ENCODE measurements at regions not wholly inside any gene's neighbourhood (a gene's known extent, or its start where the extent isn't known, plus 50 kb on each side); places are given as distances from the start of the nearest gene placed in this dataset.
"Not testable (repeated sequence)": the region's sequence is repeated elsewhere in the genome, so short reads cannot be mapped to it uniquely, and the experiment has no call there.

DNA sequence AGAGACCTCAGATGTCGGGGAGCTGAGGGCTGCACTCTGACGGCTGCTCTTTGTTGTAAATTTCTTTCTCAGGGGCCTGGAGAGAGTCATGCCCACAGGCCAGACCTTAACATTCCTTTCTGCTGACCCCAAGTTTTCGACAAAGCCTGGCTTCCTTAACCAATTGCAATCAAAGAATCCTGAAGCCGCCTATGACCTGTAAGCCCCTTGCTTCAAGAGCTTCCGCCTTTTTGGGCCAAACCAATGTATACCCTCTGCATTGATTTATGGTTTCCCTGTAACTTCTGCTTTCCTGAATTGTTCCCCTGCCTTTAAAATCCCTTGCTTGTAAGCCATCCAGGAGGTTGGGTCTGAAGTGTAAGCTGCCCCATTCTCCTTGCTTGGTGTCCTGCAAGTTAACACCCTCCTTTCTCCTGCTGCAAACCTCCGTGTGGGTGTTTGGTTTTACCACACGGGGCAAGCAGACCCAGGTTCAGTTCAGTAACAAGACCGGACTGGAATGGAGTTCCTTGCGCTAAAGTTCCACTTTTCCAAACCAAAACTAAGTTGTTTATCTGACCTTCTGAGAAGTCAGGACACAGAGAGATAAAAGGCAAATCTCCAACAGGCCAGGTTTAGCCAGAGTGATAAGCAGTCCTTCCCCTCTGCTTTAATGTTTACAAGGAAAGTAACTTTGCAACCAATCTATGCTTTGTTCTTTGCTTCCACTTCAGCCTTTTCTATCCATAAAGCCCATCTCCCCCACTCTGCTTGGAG, 141.6 kb downstream of the KCNJ12 start:
- no peak for DNase-seq

DNA sequence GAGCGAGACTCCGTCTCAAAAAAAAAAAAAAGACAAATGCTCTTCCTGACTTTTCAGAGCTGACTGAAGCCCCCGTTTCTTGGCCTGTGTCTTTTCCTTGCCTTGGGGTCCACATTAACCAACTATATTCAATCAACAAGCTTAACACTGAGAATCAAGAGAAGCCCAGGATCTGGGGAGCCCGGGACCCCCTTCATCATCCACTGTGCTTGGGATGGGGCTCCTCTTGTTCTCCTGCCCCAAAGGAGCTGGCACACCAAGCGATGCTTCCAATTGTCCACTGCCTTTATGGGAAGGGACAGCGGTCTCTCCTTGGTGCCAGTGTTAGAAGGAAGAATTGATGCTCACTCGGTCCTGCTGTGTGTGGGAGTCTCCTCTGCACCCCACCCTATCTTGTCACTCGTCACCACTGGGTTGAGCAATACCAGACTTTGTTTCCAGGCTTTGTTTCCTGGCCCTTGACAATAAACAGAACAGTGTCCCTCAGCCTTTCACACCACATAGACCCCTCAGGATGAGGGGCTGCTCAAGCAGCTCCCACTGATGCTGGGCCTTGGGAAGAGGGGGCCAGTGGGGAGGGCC, 146.7 kb downstream of the KCNJ12 start:
- no peak for DNase-seq

DNA sequence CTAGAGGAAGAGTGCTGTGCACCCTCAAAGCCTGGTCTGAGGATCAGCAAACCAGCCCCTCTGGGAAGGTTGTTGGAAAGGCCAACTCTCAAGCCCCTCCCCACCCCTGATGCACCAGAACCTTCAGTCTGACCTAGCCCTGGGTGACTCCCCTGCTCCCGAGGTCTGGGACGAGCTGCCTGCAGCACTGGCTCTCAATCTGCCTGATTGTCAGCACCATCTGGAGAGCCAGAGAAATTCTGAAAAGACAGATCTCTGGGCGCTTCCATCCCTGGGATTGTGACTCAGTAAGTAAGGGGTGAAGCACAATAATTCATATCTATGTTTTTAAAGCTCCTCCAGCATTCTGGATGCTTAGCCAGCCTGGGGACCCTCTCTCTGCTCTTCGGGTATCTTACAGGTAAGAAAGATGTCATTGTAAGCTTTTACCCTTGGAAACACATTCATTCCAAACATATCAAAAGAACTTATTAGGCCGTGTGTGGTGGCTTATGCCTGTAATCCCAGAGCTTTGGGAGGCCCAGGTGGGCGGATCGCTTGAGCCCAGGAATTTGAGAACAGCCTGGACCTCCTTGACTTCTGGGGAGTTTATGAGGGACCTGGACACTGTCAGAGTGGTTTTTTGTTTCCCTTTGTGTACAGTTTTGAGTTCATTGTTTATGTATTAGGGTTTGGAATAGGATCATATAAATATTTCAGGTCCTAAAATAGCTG, 147.5 kb downstream of the KCNJ12 start:
- DNase-seq: no peak

DNA sequence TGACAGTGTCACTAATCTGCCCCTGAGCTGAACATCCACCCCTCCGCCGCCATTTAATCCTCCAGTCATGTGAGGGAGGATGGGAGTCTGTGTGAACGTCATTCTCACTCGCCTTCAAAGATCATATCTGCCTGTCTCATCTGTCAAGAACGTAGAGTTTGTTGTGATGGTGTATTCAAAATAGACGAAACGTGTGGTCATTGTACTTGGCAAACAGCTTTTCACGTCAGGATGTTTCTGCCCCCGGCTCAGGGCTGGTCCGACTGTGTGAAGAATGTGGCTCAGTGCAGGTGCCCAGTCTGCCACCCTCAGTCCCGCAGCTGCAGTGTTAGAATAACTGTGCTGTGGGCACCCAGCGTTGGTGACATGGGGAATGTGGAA, 148.0 kb downstream of the KCNJ12 start:
- DNase-seq: no peak

DNA sequence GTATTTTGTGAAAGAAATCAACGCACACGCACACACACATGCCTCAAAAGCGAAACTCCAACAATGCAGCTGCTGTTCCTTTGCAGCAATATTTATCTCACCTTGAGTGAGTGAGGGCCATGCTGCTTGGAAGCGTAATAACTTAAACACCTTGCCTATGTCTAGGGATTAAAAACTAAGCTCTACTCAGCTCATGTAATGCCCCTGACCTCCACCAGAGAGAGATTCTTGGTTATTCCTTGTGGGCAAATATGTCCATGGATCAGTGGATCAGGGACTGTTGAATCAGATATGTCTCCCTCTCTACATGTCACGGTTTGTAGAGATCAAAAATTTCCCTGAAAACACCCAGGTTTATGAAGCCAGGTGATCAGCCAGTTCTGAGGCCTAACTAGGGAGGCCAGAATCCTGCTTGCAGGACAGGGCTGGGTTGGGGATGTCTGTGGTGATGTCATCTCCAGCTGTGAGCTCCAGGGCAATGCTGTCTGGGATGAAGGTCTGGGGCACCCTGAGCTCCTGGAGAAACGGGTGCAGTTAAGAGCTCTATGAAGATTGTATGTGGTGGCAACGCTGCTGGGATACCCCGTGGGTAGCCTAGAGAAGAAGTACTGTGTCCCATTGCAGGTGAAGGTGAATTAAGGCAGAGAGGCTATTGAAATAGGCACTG, 149.4 kb downstream of the KCNJ12 start:
- no peak for DNase-seq

DNA sequence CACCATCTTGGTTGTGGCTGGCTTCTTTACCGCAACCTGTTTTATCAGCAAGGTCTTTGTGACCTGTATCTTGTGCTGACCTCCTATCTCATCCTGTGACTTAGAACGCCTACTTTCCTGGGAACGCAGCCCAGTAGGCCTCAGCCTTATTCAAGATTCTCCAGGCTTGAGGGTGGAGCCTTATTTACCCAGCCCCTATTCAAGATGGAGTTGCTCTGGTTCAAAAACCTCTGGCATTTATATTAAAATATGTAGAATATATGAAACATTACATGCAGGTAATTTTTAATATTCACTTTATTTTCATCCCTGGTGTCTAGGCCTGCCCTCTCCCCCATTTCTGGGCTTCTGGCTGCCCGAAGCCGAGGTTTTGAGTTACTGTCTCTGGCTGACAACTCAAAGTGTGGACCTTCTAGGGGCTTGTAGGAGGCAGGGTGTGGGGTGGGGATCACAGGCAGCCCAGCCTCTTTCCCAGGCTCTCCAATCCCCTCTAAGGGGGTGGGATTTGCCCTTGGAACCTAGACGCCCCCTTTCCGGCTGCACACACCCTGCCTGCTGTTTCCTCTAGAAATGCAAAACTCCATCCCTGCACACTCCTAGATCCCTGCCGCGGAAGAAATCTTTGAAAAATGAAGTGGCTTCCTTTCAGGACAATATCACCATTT, 152.0 kb downstream of the KCNJ12 start:
- DNase-seq: no peak

DNA sequence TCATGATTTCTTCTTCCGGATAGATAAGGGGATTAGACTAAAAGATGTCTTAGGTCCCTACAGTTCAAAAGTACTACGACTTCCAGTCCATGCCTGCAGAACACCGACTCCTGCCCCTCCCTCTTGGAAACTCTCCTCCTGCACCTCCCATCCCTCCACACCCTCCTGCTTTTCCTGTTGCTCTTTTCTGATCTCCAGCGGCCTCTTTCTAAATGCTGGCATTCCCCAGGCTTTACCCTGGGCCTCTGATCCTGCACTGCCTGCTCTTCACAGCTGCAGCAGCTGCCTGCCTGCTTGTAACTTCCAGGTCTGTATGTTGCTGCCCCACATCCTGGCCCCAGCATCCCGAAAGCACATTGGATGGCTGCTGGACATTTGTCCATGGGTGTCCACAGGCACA, 154.2 kb downstream of the KCNJ12 start:
- DNase-seq: no peak

DNA sequence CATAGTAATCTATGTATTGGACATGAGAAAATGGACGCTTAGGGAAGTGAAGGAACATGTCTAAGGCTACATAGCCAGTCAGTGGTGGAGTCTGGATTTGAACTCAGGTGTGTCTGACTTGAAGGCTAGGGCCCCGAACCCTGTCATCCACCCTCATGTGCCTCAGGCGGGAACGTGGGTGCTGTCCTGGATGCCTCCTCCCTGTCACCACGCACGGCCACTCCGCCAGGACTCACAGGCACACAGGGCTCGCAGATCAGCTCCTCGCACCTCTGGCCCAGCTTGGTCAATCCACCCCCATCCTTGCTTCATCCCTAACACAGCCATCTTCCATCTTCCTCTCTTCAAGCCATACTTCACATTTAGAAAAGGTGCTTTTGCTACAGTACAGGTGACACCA, 154.7 kb downstream of the KCNJ12 start:
- no peak for DNase-seq

DNA sequence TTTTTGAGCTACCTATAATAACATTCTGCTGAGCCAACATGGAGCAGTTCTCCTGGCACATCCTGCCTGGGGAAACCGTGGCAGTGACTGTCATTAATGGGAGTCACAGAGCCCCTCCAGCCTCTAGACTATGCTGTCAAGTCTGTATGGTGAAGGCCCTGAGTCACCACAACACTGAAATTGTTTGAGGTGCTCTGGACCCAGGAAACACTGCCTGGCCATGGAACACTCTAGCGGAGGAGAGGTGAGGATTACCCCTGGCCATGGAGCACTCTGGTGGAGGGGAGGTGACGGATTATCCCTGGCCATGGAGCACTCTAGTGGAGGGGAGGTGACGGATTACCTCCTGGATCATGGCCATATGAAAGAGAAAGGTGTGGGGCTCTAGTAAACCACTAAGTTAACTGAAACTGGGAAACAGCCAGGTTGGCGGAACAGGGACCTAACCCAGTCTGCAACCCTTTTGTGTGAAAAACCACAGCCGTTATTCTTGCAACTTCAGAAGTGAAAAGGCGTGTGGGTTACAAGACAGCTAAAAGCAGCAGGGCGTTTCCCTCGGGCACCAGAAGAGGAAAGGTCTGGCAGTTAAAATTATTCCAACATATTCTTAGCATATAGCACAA, 156.7 kb downstream of the KCNJ12 start:
- DNase-seq: no peak

DNA sequence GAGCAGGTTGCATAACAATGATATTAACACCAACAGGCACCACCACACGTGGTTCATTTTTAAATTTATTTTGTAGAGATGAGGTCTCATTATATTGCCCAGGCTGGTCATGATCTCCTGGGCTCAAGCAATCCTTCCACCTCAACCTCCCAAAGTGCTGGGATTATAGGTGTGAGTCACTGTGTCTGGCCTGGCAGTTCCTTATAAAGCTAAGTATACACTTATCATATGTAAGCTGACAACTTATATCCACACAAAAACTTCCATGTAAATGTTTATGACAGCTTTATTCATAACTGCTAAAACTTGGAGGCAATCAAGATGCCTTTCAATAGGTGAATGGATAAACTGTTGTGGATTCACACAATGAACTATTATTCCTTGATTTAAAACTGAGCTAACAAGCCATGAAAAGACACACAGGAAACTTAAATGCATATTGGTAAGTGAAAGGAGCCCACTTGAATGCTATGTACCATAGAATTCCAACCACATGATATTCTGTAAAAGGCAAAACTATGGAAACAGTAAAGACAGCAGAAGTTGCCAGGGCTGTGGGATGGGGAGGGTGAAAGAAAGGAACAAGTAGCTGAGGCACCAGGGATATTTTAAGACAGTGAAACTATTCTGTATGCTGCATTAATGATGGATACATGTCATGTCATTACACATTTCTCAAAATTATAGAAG, 156.5 kb upstream of the KCNJ18 start:
- no peak for DNase-seq

DNA sequence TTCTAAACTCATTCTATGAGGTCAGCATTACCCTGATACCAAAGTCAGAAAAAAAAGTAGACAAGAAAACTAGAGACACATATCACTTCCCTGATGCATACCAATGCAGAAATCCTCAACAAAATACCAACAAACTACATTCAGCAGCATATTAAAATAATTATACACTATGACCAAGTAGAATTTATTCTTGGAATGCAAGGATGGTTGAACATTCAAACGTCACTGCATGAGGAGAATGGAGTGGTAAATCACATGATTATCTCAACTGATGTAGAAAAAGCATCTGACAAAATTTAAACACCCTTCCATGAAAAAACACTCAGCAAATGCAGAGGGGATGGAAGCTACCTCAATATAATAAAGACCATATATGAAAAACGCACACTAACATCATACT, 155.0 kb upstream of the KCNJ18 start:
- no peak for DNase-seq

DNA sequence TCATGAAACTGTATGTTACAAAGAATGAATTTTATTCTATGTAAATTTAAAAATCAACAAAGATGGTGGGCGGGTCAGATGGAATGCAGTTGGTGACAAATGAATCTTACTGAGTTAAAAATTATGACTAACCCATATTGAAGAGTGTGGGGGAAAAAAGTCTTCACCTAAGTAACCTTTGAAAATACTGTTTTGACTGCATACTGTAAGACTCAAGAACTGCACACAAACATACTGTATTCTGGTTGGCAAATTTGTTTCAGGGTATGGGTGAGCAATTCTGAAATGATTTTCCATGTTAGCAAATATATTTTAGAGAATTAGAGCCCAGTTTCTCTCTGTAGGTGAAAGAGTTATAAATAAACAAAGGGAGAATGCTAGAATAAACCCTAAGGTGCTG, 153.7 kb upstream of the KCNJ18 start:
- DNase-seq: no peak

DNA sequence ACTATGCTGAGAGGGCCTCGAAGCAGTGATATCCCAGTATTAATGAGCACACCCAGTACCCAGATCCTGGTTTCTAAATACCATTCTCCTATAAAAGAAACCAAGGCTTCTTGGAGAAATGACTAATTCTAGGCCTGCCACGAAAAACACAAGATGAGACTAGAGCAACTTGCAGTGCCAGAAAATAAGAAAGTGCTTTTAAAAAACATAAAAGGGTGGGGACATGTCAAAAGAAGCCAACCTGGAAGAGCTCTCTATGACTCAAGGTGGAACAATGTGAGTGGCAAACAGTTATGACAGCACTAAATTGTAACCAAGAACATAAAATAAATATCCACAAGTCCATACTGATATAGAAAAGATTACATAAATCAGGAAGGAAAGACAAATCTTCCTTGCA, 153.2 kb upstream of the KCNJ18 start:
- no peak for DNase-seq

DNA sequence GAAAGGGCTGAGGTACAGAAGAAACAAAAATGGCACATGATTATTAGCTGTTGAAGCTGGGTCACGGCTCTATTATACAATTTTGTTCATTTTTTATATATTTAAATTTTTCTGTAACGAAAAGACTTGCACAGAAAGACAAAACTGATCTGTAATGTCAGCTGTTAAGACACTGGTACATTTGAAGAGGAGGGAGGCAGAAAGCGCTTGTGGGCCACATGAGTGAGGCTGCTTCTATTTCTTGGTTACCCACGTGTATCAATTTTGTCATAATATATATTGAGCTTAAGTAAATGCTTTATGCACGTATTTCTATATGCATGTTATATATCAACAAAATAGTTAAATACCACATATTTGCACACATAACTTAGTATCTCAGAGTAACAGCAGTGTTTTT, 151.8 kb upstream of the KCNJ18 start:
- DNase-seq: no peak

DNA sequence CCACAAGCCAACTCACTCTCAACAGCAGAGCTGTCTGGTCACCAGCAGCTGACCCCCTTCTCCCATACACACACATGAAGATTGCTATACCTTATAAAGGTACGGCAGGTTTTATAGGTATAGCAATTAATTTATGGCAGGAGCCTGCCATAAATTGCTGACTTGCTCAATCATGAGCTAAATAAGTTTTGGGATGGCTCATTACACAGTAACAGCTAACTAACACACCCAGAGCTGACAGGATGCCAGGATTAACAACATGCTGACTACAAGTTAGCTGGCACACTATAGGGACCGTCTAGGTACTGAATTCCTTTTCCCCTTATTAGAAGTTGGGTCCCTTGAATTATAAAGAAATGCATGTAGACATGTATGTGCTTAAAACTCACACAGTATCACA, 150.3 kb upstream of the KCNJ18 start:
- no peak for DNase-seq

DNA sequence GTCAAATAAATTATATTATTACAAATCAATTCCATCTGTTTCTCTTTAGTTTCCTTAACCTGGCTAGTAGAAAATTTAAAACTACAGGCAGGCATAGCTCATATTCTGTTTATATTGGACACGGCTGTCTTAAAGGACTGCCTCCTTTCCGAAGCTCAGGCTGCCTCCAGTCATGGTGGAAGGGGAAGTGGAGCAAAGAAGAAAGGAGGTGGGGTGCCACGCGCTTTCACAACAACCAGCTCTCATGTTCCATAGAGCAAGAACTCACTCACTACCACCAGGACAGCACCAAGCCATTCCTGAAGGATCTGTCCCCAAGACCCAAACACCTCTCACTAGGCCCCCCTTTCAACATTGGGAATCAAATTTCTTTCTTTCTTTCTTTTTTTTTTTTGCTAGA, 149.3 kb upstream of the KCNJ18 start:
- DNase-seq: no peak

DNA sequence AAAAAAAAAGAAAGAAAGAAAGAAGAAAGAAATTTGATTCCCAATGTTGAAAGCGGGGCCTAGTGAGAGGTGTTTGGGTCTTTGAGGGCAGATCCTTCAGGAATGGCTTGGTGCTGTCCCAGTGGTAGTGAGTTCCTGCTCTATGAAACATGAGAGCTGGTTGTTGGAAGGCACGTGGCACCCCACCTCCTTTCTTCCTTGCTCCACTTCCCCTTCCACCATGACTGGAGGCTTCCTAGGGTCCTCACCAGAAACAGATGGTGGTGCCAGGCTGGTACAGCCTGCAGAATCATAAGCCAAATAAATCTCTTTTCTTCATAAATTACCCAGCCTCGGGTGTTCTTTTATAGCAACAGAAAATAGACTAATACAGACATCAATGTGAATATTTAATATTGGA, 147.3 kb upstream of the KCNJ18 start:
- DNase-seq: no peak

DNA sequence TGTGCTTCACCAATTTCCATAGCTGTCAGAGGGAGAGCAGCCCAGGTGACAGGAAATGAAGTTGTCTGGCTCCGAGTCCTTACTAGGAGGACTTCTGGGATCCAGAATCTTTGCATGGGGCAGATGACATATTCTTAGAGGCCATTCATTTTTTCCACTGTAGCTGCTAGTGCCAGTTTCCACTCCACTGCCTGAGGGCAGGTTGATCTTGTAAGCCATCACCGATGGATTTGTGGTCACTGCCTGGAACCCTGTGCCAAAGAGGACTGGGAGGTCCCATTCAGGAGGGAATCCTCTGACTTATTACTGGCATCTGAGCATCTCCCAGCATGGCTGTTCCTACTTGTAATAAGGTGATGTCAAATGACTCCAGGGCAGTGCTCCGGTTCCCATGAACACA, 144.1 kb upstream of the KCNJ18 start:
- DNase-seq: no peak

DNA sequence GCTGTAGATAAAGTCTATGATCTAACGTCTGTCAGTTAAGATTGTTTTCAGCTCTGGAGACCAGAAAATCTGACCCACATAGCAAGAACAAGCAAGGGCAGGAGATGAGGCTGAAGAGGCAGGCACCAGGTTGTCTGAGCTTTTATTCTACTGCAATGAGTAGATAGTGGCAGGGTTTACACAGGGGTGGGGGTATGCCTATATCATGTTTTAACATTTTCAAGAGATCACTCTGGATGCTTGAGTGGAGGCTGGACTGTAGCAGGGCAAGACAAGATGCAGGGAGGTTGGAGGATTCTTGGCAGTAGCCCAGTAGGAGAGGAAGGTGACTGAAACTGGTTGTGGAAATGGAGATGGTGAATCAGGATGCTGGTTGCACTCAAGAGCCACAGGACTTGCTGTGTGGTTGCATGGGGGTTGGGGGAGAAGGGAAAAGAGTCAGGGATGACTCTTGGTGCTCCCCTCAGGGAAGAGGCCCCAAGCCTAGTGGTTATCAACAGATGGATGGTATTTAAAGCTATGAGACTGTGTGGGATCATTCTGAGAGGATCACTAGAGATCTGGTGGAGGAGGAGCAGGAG, 143.1 kb upstream of the KCNJ18 start:
- no peak for DNase-seq

DNA sequence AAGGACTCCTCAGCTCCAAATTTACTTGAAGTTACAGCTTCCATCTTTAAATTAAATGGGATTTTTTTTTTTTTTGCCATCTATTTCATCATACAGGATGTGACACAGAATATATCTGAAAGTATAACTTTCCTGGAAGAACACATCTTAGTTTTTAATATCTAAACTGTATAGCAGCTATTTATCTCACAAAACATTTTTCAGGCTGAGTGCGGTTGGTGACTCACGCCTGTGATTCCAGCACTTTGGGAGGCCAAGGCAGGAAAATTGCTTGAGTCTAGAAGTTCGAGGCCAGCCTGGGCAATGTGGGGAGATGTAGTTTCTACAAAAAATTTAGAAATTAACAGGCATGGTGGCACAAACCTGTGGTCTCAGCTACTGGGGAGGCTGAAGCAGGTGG, 142.3 kb upstream of the KCNJ18 start:
- DNase-seq: not testable (repeated sequence)

DNA sequence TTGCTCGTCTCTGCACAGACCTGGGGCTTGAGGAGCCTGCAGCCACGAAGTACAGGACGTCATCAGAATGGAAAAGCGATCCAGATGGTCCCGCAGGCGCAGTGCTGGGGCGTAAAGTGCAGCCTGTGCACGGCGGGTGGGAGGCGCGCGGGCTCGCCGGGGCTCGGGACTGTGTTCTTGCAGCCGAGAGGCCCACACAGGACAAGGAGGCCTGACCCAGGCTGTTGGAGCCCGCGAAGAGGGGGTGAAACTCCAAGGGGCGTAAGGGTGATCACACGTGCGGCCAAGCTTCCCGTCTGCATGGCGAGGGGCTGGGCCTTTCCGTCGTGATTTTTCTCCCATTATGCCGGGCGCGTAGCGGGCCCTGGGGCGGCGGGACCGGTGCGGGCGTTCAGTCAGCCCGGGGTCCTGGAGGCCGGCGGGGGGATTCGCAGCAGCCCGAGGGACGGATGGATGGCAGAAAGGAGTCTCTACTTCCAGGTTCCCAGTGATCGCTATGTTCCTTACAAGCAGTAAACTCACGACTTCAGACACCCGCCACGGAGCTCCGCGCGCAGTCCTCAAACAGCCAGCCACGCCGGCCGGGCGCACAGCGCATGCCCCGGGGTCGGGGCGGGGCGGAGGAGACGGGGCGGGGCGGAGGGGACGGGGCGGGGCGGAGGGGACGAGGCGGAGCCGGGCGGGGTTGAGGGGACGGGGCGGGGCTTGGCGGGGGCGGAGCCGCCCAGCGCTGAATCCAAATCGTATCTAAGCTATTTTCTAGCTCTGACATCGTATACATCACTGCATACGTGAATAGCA, 141.0 kb upstream of the KCNJ18 start:
- peak; percentile 71 for DNase-seq
